HG03064 (cell line): ENCODE measurements at regions not wholly inside any gene's neighbourhood (a gene's known extent, or its start where the extent isn't known, plus 50 kb on each side); places are given as distances from the start of the nearest gene placed in this dataset.
A peak's percentile ranks its signal among the peaks of the same experiment; 100 is the strongest.

Experiments
- ATAC-seq: cut with Tn5 transposase; IDR thresholded peaks from one replicate; pipeline ENCODE4 v1.9.1; 2021; ENCODE audit warnings: low read depth; ENCODE audit not compliant: unreplicated experiment

DNA sequence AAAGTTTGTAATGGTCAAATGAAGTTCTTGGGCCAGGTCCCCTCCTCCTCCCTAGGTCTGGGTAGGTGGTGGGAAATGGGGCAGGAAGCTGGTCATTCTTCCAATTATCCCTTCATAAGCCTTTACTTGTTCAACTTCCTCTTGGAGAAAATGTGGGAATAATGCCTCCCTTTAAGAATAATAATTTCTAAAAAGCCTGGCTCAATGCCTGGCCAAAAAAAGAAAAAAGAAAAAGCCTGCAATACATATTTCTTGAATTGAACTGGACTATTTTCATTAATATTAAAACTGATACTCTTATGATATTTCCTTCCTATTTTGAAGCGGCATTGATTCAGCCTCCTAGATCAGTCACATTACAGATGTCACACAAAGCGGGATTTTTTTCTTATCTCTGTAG is 600.9 kb downstream of the CCDC171 start:
- no peak for ATAC-seq

DNA sequence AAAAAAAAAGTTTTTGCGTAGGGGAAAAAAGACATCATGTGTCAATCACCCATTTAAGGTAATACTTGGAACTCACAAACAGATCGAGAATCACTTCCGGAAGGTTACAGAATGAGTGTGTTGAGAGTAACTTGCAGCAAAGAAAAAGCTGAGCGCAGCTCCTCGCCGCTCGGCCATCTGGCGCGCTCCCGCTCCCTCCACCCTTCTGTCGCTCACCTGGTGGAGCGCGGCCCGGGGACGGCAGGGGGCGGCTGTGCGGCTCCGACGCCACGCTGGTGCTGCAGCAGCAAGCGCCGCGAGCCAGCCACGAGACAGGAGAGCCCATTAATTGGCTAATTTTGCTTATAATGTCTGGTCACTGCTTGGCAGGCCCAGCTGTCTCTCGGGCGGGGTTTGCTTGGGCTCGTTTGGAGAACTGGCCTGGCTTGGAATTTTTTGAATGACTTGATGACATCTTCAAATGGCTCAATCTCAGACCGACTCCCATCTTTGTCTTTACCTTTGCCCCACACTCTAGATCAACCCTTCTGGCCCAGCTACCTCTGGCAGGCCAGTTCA is 601.8 kb downstream of the CCDC171 start:
- ATAC-seq: peak; percentile 59

- ATAC-seq: no peak
These were observed 603.0 kb downstream of the CCDC171 start for GRCh38 chr9:16155878-16156277.

DNA sequence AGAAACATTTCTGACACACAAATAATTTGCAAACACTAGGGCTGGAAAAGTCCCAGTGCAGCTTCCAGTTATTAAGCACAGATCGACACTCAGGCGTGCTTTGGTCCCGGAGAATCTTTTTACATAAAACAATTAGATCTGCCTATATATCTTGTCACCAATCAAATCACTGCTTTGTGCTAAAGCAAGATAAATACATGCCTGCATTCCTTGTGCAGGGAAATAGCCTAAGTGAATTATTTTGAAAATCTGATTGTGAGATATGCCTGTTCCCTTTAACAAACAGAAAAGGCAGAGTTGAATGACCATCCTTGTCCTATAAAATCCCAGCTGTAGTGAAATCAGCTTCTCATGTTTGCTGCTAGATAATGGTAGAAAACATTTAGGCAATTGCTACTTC is 604.4 kb downstream of the CCDC171 start:
- ATAC-seq: no peak

GRCh38 chr9:16157651-16158050 is 604.8 kb downstream of the CCDC171 start:
- ATAC-seq: no peak

DNA sequence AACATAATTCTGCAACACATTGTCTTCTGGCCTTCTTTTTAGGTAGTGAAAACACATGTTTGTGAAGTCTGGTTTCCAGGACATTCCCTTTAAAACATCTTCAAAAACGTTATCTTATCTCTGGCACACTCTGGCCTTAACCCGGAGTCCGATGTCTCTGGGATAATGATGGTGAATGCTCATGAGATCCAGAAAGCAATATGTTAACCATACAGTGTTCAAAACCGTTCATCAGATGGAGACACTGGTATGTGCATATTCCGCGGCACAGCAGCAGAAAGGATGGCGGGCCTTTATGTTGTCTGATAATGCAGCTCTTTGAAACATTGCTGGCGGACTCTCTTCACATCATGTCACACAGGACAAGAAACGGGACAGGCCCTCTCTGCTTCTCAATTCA is 605.2 kb downstream of the CCDC171 start:
- no peak for ATAC-seq

- ATAC-seq: no peak
These were observed 608.6 kb downstream of the CCDC171 start for GRCh38 chr9:16161483-16161882.

GRCh38 chr9:16170119-16170518 is 617.3 kb downstream of the CCDC171 start:
- ATAC-seq: no peak

DNA sequence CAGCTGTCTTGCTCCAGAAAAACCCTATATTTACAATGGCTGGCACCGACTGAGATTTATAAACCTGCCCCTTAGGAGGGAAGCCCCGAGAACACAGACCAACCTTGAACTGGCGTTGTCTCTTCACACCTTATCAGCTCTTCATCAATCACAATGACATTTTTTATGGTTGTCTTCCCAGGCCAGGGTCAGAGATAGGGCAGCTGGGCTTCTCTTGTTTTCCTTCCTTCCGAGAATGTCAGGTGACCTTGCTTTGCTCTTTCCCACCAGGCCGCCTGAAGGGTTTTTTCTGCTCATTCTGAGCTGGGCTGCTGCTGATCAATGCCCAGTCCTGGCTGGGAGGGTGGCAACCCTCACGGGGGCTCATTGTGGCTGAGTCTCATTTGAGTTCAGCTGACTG is 619.1 kb downstream of the CCDC171 start:
- ATAC-seq: no peak

- no peak for ATAC-seq
These were observed 620.0 kb downstream of the CCDC171 start for GRCh38 chr9:16172796-16173195.

DNA sequence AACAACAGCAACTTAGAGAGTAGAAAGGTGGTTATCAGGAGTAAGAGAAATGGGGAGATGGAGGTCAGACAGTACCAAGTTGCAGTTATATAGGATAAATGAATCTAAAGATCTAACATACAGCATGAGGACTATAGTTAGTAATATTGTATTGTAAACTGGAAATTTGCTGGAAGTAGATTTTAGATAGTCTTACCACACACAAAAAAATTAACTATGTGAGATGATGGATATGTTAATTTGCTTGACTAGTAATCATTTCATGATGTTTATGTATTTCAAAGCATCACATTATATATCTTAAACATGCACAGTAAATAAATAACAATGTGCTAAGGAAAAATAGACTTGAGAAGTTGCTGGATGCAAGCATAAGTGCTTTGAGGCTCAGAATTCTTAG is 622.1 kb downstream of the CCDC171 start:
- no peak for ATAC-seq

DNA sequence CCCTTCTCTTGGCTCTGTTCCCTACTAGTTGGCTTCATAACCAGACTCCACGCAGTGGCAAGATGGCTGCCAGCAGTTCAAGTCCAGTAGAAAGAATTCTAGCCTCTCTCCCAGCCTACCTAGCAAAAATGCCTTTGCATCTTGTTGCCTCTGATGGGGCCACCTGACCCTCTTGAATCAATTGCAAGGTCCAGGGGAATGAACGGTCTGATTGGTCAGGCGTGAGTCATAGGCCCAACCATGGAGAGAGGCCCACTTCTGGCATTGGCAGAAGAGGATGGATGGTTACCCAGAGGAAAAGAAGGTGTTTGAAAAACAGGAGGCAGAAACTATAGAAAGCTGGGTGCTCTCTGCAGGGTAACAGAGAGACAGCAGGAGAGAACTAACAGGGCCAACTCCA is 622.6 kb downstream of the CCDC171 start:
- no peak for ATAC-seq

- ATAC-seq: no peak
These were observed 625.5 kb downstream of the CCDC171 start for GRCh38 chr9:16178294-16178693.

DNA sequence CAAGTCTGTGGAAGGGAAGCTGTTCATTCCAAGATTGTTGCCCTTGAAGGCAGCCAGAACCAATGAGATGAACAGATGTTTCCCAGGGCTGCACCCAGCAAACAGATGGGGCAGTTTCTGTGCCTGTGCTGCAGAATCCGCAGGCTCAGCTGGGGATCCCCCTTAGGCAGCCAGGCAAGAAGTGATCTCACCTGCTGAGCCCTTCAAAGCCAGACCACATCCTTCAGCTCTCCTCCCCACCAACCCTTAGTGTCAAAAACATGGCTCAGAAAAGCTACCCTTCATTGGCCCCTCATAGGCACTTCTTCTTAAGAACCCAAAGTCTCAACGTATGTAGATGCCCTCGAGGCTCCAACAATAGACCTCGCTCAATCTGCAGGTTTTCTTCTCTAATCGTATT is 626.7 kb downstream of the CCDC171 start:
- ATAC-seq: no peak

- ATAC-seq: no peak
These were observed 627.2 kb downstream of the CCDC171 start for GRCh38 chr9:16180091-16180490.

GRCh38 chr9:16180546-16180945 is 627.7 kb downstream of the CCDC171 start:
- ATAC-seq: no peak

- no peak for ATAC-seq
These were observed 628.7 kb downstream of the CCDC171 start for GRCh38 chr9:16181539-16181938.

DNA sequence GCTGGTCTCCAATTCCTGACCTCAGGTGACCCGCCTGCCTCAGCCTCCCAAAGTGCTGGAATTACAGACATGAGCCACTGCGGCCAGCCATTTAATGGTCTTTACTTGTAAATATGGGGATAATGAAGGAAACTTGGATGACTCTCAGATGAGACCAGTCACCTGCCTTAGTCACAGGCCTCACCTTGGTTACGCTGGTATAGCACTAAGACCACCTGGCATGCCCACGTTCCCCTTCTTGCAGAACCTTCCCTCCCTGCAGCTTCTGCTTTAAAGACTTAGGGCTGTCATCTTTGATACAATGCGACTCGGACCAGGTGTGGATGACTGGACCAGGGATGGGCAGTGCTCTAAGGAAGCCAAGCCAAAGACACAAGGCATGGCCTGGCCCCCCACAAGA is 629.9 kb downstream of the CCDC171 start:
- no peak for ATAC-seq

- no peak for ATAC-seq
These were observed 632.3 kb downstream of the CCDC171 start for GRCh38 chr9:16184964-16185646.

DNA sequence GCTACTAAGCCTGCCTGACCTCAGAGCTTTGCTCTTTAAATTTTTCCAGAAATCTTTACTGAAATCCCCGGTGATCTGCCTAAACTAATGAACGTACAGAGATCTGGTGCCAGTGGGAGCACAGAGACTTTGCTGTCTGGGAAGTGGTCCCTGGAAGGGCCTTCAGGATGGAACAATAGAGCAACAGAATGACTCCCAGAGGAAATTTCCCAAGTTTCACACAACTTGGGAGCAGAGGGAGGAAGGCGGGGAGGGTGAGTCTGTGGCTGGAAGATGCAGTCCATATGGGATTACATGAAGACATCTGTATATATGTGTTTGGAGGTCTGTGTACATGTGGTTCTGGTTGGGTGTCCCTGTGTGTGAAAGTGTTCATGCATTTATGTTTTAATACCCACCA is 638.3 kb downstream of the CCDC171 start:
- no peak for ATAC-seq

- peak; percentile 82 for ATAC-seq
These were observed 639.0 kb downstream of the CCDC171 start for GRCh38 chr9:16191691-16192402.

DNA sequence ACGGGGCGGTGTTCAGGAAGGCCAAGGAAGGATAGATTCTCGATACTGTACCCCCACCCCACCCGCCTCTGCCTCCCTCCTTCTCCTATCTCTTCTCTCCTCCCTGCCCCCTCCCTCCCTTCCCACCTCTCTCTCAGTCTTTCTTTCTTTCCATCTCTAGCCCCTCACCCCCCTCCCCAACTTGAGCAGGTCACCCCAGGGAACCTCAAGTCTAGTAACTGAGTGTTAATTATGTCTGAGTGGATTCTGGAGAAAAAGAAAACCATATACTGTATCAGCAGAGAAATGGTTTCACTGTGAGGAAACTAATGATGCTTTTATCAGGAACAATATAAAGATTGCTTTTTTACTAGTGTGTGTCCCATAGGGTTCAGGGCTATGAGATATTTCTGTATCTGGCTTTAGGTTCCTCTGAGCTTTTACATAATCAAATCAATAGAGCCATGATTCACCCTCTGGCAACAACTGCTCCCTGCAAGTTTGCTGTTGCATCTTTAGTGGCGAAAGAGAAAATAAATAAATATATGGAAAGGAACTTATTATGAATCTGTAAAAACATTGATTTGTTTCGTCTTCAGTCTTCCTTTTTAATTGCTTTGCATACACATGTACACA is 639.7 kb downstream of the CCDC171 start:
- ATAC-seq: no peak
